Stomach (tissue), 8 donors: ENCODE measurements at regions not wholly inside any gene's neighbourhood (a gene's known extent, or its start where the extent isn't known, plus 50 kb on each side); places are given as distances from the start of the nearest gene placed in this dataset.

Experiments used
- DNase-seq, 2 donors: peaks; one replicate each; pipeline versions ENCODE4 v3.0.0 to v3.0.0-alpha.2; 2013 to 2019
- H3K27ac ChIP-seq, 5 donors: fragments of 200-600 bp in 4 of 5; sonication (generic) in 4 of 5; one replicate each; pipeline ENCODE4 v1.5.1; 2013 to 2019; ENCODE audit warnings: mild to moderate bottlenecking in 1 of 5, moderate library complexity in 1 of 5
- H3K27me3 ChIP-seq, 3 donors: fragments of 200-600 bp; sonication (generic); one replicate each; pipeline ENCODE4 v1.5.1; 2017 to 2019; ENCODE audit warnings: mixed run types in 1 of 3
- H3K36me3 ChIP-seq, 4 donors: fragments of 200-600 bp; sonication (generic); 1 replicate in 3 of 4; 2 replicates in 1 of 4; pipeline ENCODE4 v1.5.1; 2016 to 2019
- H3K4me1 ChIP-seq, 4 donors: fragments of 200-600 bp; sonication (generic); one replicate each; pipeline ENCODE4 v1.5.1; 2016 to 2019
- H3K4me3 ChIP-seq, 4 donors: fragments of 200-600 bp; sonication (generic) in 3 of 4; one replicate each; pipeline ENCODE4 v1.5.1; 2016 to 2019; ENCODE audit warnings: mild to moderate bottlenecking in 1 of 4
- H3K9me3 ChIP-seq, 4 donors: fragments of 200-600 bp; sonication (generic); one replicate each; pipeline ENCODE4 v1.5.1; 2016 to 2019
- EP300 ChIP-seq: sonication (generic); formaldehyde crosslinking; IDR thresholded peaks from one replicate; pipeline ENCODE4 v1.6.1; 2017; ENCODE audit warnings: antibody characterized with exemption
- POLR2A ChIP-seq, 4 donors: fragments of 450-650 bp; IDR thresholded peaks; one replicate each; pipeline ENCODE4 v1.6.1; 2016; ENCODE audit warnings: antibody characterized with exemption in 4 of 4, control low read depth in 2 of 4, mild to moderate bottlenecking in 1 of 4, moderate library complexity in 1 of 4
- POLR2AphosphoS5 ChIP-seq, 3 donors: sonication (generic); formaldehyde crosslinking; IDR thresholded peaks; one replicate each; pipeline ENCODE4 v1.6.1; 2016; ENCODE audit warnings: antibody characterized with exemption in 3 of 3
- WGBS, 5 donors: extraction: QIAGEN DNeasy Blood & Tissue Kit in 3 of 5; methylation state at CpG; one replicate each; pipeline versions ENCODE4 v1.1.5 to v1.1.7; 2013 to 2018; 5-methylcytosine and 5-hydroxymethylcytosine counted together
- intact Hi-C: fragments of 100-400 bp; cut with DNase I; formaldehyde crosslinking; loops from one replicate; pipeline ENCODE4 v1.15.1; 2023; ENCODE audit warnings: low total_unique reads
- TF ChIP-seq, protein P1 (sequence below), 7 experiments: fragments of 450-650 bp in 4 of 7; fragments of 200-600 bp in 3 of 7; sonication (generic) in 3 of 7; IDR thresholded peaks; one replicate each; pipeline ENCODE4 v1.5.1; 2016 to 2019; ENCODE audit warnings: antibody characterized with exemption in 7 of 7, control low read depth in 2 of 7, mild to moderate bottlenecking in 1 of 7
- donor health status: healthy with polysubstance abuse.
- donor health status: Bipolar disorder and iron deficiency.
- donor health status: healthy.

DNA sequence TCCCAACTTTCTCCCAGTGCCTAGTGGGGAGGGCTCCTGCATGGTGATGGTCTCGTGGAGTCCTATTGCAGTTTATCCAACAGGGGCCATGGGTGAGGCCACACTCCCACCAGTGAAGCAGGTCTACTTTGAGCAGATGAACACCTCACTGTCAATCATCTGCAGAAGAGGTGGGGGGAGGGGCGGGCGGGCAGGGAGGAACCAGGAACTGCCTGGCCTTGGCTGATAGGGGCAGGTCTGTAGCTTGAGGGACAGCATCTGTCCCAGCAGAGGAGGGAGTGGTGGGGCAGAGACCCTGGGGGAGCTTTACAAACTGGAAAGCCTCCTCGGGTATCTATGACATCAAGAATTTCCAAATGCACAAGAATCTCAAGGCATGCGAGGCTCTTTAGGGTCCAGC lies 58.7 kb upstream of the ZNF423 start:
- WGBS, 5 donors: 53 to 72% (median 69%) methylated on average over 5 of the region's 5 CpGs
- Histone ChIP-seq H3K27me3 (peaks cover 0 to 4% (median 0%) of the 10 kb centered on the region in 3 donors), H3K4me1 (no peaks in the 10 kb centered on the region), H3K4me3 (no peak overlapping the region), H3K36me3 (no peaks in the 10 kb centered on the region), H3K27ac (no peak overlapping the region), H3K9me3 (peaks cover 0 to 7% (median 0%) of the 10 kb centered on the region in 4 donors)
- intact Hi-C loops: no loop called here
- TF ChIP-seq, protein P1, sequence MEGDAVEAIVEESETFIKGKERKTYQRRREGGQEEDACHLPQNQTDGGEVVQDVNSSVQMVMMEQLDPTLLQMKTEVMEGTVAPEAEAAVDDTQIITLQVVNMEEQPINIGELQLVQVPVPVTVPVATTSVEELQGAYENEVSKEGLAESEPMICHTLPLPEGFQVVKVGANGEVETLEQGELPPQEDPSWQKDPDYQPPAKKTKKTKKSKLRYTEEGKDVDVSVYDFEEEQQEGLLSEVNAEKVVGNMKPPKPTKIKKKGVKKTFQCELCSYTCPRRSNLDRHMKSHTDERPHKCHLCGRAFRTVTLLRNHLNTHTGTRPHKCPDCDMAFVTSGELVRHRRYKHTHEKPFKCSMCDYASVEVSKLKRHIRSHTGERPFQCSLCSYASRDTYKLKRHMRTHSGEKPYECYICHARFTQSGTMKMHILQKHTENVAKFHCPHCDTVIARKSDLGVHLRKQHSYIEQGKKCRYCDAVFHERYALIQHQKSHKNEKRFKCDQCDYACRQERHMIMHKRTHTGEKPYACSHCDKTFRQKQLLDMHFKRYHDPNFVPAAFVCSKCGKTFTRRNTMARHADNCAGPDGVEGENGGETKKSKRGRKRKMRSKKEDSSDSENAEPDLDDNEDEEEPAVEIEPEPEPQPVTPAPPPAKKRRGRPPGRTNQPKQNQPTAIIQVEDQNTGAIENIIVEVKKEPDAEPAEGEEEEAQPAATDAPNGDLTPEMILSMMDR (IDR thresholded peaks at IDR 0.05): no peak
- TF ChIP-seq EP300 (no peak), POLR2AphosphoS5 (IDR thresholded peaks at IDR 0.05) (no peak), POLR2A (IDR thresholded peaks at IDR 0.05) (no peak)
- no peak for DNase-seq

DNA sequence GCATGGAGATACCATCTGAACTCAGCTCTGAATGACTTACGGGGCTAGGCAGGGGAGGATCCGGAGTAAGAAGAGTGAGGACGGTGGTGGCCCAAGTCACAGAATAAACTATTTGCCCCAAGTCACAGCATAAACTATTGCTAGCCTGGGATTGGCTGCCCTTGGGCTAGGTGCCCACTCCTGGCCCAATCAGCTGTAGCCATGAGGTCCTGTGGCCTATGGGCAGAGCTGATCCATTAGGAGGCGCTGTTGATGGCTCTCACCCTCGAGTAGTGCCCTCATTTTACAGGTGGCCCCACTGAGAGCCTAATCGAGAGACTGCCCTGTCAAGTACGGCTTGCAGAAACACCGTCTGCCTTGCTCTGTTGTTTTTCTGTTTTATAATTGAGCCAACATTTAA lies 62.3 kb upstream of the ZNF423 start:
- H3K4me1 ChIP-seq: no peaks in the 10 kb centered on the region
- no peaks in the 10 kb centered on the region for H3K9me3 ChIP-seq
- H3K36me3 ChIP-seq: no peaks in the 10 kb centered on the region
- intact Hi-C loops: no loop called here
- peaks cover 0 to 5% (median 0%) of the 10 kb centered on the region in 3 donors for H3K27me3 ChIP-seq
- WGBS, 5 donors: 79 to 90% (median 87%) methylated on average over 8 of the region's 8 CpGs
- TF ChIP-seq POLR2A (IDR thresholded peaks at IDR 0.05): no peak
- no peak for TF ChIP-seq EP300
- no peak for TF ChIP-seq POLR2AphosphoS5 (IDR thresholded peaks at IDR 0.05)
- TF ChIP-seq, protein P1 (IDR thresholded peaks at IDR 0.05): no peak
- H3K4me3 ChIP-seq: no peak overlapping the region
- DNase-seq: no peak
- H3K27ac ChIP-seq: no peak overlapping the region

GRCh38 chr16:49919327-49919726 lies 63.4 kb upstream of the ZNF423 start:
- intact Hi-C loops: no loop called here
- H3K4me1 ChIP-seq: no peaks in the 10 kb centered on the region
- H3K27ac ChIP-seq: no peak overlapping the region
- no peak for TF ChIP-seq EP300
- TF ChIP-seq POLR2AphosphoS5 (IDR thresholded peaks at IDR 0.05): no peak
- TF ChIP-seq, protein P1 (IDR thresholded peaks at IDR 0.05): no peak
- TF ChIP-seq POLR2A (IDR thresholded peaks at IDR 0.05): no peak
- H3K27me3 ChIP-seq: peaks cover 0 to 13% (median 0%) of the 10 kb centered on the region in 3 donors
- no peaks in the 10 kb centered on the region for H3K9me3 ChIP-seq
- H3K4me3 ChIP-seq: no peak overlapping the region
- 88 to 100% (median 91%) methylated on average over 3 of the region's 3 CpGs for WGBS, 5 donors
- H3K36me3 ChIP-seq: no peaks in the 10 kb centered on the region
- no peak for DNase-seq

- Histone ChIP-seq H3K4me3 (no peak overlapping the region), H3K27ac (no peak overlapping the region), H3K9me3 (no peaks in the 10 kb centered on the region), H3K27me3 (peaks cover 0 to 13% (median 0%) of the 10 kb centered on the region in 3 donors), H3K4me1 (no peaks in the 10 kb centered on the region), H3K36me3 (no peaks in the 10 kb centered on the region)
- WGBS, 5 donors: 66 to 76% (median 71%) methylated on average over 4 of the region's 4 CpGs
- intact Hi-C loops: loop anchor here (5.0 kb wide), 1 partner anchor 508 kb away; no protein-coding TSS in a partner anchor
- TF ChIP-seq POLR2A (IDR thresholded peaks at IDR 0.05) (no peak), EP300 (no peak), POLR2AphosphoS5 (IDR thresholded peaks at IDR 0.05) (no peak)
- TF ChIP-seq, protein P1 (IDR thresholded peaks at IDR 0.05): no peak
- DNase-seq: no peak
These were observed 64.5 kb upstream of the ZNF423 start for GRCh38 chr16:49920397-49920796.
